Activated naive CD4-positive, alpha-beta T cell treated with anti-CD3 and anti-CD28 coated beads for 36 hours (primary cell): ENCODE measurements at regions not wholly inside any gene's neighbourhood (a gene's known extent, or its start where the extent isn't known, plus 50 kb on each side); places are given as distances from the start of the nearest gene placed in this dataset.
"Not testable (repeated sequence)": the region's sequence is repeated elsewhere in the genome, so short reads cannot be mapped to it uniquely, and the experiment has no call there.

Experiments used
- CTCF ChIA-PET: fragments of 350-600 bp; sonication (Branson Sonifier 250); formaldehyde crosslinking; loops from one replicate; lab custom pipeline; 2021; ENCODE audit warnings: antibody characterized with exemption; lab: Charles Lee
- DNase-seq: peaks from one replicate; pipeline ENCODE4 v3.0.0-alpha.2; 2020
- H3K27ac Mint-ChIP-seq: one replicate; pipeline ENCODE4 v1.8.0; 2021; ENCODE audit warnings: mild to moderate bottlenecking, mixed read lengths
- H3K27me3 Mint-ChIP-seq: one replicate; pipeline ENCODE4 v1.8.0; 2021; ENCODE audit warnings: low read depth, mixed read lengths
- H3K36me3 Mint-ChIP-seq: one replicate; pipeline ENCODE4 v1.8.0; 2021; ENCODE audit warnings: low read depth, mixed read lengths
- H3K4me1 Mint-ChIP-seq: one replicate; pipeline ENCODE4 v1.8.0; 2021; ENCODE audit warnings: low read depth, mixed read lengths
- H3K4me3 Mint-ChIP-seq: one replicate; pipeline ENCODE4 v1.8.0; 2021; ENCODE audit warnings: mild to moderate bottlenecking, moderate library complexity, mixed read lengths
- H3K9me3 Mint-ChIP-seq: one replicate; pipeline ENCODE4 v1.8.0; 2021; ENCODE audit warnings: mixed read lengths
- intact Hi-C: fragments of 100-400 bp; cut with micrococcal nuclease; formaldehyde crosslinking; loops from one replicate; pipeline ENCODE4 v1.15.1; 2023

DNA sequence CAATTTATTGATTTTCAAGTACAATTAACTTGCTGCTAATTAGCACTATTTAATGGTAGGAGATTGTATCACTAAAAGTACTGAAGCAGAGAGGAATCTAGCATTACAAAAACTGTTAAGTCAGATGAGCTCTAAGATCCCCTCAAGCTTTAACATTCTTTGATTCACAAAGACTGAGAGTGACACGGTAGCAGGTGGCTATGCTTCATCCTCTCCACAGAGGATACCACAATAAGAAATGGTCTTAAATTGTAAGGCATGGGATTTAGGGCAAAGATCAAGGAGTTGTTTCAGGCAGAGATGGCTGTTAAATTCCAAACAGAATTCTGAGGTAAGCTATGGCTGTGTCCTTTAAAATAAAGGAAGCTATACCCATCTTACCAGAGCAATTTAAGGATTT, 67.8 kb upstream of the BEND6 start:
- Mint-ChIP-seq H3K9me3 (no peaks in the 10 kb centered on the region), H3K4me3 (no peak overlapping the region), H3K4me1 (peaks cover 29% of the 10 kb centered on the region), H3K36me3 (no peaks in the 10 kb centered on the region), H3K27me3 (no peaks in the 10 kb centered on the region), H3K27ac (no peak overlapping the region)
- no peak for DNase-seq
- intact Hi-C loops: loop anchor here (2.0 kb wide), 1 partner anchor 34 kb away; no protein-coding TSS in a partner anchor
- CTCF ChIA-PET: interaction anchor here (0.7 kb wide), 1 partner anchor 430 kb away, joined by 3 read pairs; the partner anchor contains the start of gene PRIM2

DNA sequence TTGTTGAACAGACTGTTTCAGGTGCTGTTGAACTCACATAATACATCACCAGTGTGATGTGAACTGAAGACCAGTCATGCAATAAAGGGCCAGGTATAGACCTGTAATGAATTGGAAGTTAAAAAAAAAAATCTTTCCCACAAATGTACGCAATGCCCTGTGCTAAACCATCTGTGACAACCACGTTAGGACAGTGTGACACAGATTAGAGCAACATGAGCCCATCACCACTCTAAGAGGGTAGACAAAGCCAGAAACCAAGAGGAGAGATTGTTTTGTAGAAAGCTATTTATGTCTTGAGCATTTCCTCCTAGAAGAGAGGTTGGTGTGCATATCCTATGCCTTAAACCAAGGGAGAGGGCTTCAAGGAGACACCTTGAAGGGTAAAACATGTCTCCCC, 77.0 kb upstream of the BEND6 start:
- intact Hi-C loops: no loop called here
- H3K27me3 Mint-ChIP-seq: peaks cover 7% of the 10 kb centered on the region
- DNase-seq: no peak
- CTCF ChIA-PET: no interaction called here
- no peak overlapping the region for H3K4me3 Mint-ChIP-seq
- no peaks in the 10 kb centered on the region for H3K36me3 Mint-ChIP-seq
- H3K9me3 Mint-ChIP-seq: no peaks in the 10 kb centered on the region
- H3K4me1 Mint-ChIP-seq: no peaks in the 10 kb centered on the region
- no peak overlapping the region for H3K27ac Mint-ChIP-seq

DNA sequence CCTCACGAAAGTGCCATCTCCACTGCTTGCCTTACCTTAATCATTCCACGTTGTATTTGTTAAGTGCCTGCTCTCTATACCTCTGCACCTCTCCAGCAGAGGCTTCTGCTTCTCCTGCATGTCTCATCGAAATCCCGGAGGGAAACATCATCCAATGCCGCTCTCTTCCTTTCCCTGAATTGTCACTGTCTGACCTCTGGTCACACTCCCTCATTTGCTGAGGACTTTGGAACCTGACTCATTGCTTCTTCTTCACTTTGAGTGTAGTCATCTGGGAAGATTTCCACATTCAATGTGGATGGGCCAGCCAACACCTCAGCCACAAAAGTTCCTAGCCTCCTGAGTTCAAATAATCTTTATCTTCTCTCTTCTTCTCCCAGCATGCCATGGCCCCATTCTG, 78.9 kb upstream of the BEND6 start:
- CTCF ChIA-PET: no interaction called here
- Mint-ChIP-seq H3K27me3 (peaks cover 7% of the 10 kb centered on the region), H3K4me3 (no peak overlapping the region), H3K27ac (no peak overlapping the region), H3K4me1 (no peaks in the 10 kb centered on the region), H3K36me3 (no peaks in the 10 kb centered on the region), H3K9me3 (no peaks in the 10 kb centered on the region)
- no peak for DNase-seq
- intact Hi-C loops: no loop called here

DNA sequence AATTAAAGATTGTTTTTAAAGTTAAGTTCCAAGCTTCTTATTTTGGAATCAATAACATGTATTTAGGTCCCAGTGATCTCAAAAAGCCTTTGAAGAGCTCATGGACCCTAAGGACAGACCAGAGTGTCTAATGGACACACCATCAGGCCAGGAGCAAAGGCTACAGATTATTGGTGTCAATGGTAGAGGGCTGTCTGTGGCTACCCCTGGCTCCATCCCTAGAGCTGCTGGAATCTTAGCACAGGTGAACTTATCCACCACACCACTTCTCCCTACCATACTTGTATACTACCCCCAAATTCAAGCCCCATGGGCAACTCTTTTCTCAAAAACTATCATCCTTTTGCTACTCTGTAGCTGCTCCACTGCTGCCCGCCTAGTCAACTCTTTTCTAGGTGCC, 79.4 kb upstream of the BEND6 start:
- no peaks in the 10 kb centered on the region for H3K9me3 Mint-ChIP-seq
- CTCF ChIA-PET: no interaction called here
- intact Hi-C loops: no loop called here
- no peaks in the 10 kb centered on the region for H3K4me1 Mint-ChIP-seq
- DNase-seq: no peak
- no peak overlapping the region for H3K27ac Mint-ChIP-seq
- H3K36me3 Mint-ChIP-seq: no peaks in the 10 kb centered on the region
- H3K27me3 Mint-ChIP-seq: peaks cover 7% of the 10 kb centered on the region
- H3K4me3 Mint-ChIP-seq: no peak overlapping the region

DNA sequence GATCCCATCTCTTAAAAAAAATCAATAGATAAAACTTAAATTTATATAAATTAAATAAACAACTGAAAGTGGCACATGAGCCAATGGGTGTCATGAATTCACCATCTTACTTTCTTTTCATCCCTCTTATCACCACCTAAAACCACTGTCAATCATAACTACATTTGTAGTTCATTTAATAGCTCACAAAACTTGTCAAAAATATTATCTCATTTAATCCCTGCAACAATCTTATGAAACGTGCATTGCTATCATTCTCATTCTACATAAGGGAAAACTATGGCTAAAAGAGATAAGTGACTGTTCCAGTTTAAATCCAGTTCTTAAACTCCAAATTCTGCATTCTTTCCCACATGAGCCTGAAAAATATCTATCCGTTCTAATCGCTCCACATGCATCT, 80.6 kb upstream of the BEND6 start:
- H3K9me3 Mint-ChIP-seq: no peaks in the 10 kb centered on the region
- no peak for DNase-seq
- H3K36me3 Mint-ChIP-seq: no peaks in the 10 kb centered on the region
- H3K4me3 Mint-ChIP-seq: no peak overlapping the region
- peaks cover 7% of the 10 kb centered on the region for H3K27me3 Mint-ChIP-seq
- no peak overlapping the region for H3K27ac Mint-ChIP-seq
- CTCF ChIA-PET: no interaction called here
- H3K4me1 Mint-ChIP-seq: no peaks in the 10 kb centered on the region
- intact Hi-C loops: no loop called here

DNA sequence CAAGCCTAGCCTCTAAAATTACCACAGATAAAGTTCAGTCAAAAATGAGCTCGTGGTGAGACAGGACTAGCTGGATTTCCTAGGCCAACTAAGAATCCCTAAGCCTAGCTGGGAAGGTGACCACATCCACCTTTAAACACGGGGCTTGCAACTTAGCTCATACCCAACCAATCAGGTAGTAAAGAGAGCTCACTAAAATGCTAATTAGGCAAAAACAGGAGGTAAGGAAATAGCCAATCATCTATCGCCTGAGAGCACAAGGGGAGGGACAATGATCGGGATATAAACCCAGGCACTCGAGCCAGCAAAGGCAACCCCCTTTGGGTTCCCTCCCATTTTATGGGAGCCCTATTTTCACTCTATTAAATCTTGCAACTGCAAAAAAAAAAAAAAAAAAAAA, 84.9 kb upstream of the BEND6 start:
- H3K4me1 Mint-ChIP-seq, H3K27me3 Mint-ChIP-seq, H3K9me3 Mint-ChIP-seq, H3K27ac Mint-ChIP-seq, intact Hi-C loops, H3K36me3 Mint-ChIP-seq, DNase-seq, H3K4me3 Mint-ChIP-seq: not testable (repeated sequence)
- CTCF ChIA-PET: interaction anchor here (1.2 kb wide), 1 partner anchor 35 kb away, joined by 3 read pairs; no protein-coding TSS in a partner anchor

DNA sequence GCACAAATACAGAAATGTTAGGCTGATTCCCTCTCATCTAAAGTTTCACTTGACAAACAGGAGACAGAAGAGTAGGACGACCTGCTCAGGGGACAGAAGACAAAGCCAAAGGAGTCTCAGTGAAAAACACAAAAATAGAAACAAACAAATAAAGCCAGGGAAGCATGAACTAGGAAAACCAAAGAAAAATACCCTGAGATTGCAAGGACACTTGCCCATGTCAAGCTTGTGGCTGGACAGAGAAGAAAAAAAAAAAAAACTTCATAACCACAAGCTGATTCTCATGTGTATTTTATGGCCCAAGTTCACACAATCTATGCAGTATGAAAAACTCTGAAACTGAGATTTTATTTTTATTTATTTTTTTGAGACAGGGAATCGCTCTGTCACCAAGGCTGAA, 85.6 kb upstream of the BEND6 start:
- H3K9me3 Mint-ChIP-seq: no peaks in the 10 kb centered on the region
- H3K4me1 Mint-ChIP-seq: no peaks in the 10 kb centered on the region
- DNase-seq: no peak
- no peaks in the 10 kb centered on the region for H3K27me3 Mint-ChIP-seq
- intact Hi-C loops: no loop called here
- H3K27ac Mint-ChIP-seq: no peak overlapping the region
- H3K36me3 Mint-ChIP-seq: no peaks in the 10 kb centered on the region
- no peak overlapping the region for H3K4me3 Mint-ChIP-seq
- CTCF ChIA-PET: no interaction called here

DNA sequence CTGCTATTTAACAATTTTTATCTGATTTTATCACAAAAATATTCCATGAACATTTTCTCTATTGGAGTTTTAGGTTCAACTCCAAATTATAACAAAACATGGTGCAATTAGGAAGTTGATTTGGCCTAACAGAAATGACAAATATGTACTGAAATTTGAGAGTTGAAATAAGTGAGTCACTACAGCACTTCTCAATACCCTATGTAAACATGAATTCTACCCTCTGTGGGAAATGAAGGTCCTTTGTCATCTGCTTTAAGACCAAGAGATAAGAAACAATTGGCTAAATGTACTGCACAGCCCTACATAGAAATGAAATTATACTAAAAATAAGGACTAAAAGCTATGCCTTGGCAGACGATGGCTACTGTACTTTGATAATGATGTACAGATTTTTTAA, 86.2 kb upstream of the BEND6 start:
- Mint-ChIP-seq H3K36me3 (no peaks in the 10 kb centered on the region), H3K4me3 (no peak overlapping the region), H3K4me1 (no peaks in the 10 kb centered on the region), H3K27me3 (no peaks in the 10 kb centered on the region), H3K27ac (no peak overlapping the region), H3K9me3 (no peaks in the 10 kb centered on the region)
- CTCF ChIA-PET: no interaction called here
- intact Hi-C loops: no loop called here
- no peak for DNase-seq

DNA sequence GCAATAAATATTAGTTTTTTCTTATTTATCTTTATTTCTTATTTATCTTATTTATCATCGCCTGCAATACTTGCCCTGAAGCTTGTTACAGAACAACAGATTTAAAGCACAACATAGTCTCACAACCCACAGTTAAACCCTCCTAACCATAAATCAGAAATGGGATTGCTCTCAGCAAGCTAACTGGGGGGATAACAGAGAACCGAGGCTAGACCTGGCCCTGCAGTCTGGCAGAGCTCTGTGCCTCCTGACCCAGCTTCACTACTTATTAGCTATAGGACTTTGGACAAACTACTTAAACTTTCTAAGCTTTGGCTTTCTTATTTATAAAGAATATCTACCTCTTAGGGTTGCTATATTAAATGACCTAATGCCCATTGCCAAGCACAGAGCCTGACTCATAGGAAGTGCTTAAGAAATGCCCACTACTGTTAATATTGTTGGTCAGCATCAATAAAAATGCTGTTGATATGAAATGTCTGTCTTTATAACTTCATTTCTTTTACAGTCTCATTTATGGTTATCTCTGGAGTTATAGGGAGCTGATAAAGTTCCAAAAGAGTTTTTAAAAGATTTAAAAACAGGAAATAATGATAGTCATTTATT, 87.9 kb upstream of the BEND6 start:
- H3K36me3 Mint-ChIP-seq: no peaks in the 10 kb centered on the region
- intact Hi-C loops: no loop called here
- CTCF ChIA-PET: interaction anchor here (0.6 kb wide), 2 partner anchors 29 to 68 kb away, joined by 3 read pairs; no protein-coding TSS in a partner anchor
- H3K9me3 Mint-ChIP-seq: no peaks in the 10 kb centered on the region
- no peaks in the 10 kb centered on the region for H3K4me1 Mint-ChIP-seq
- no peaks in the 10 kb centered on the region for H3K27me3 Mint-ChIP-seq
- no peak overlapping the region for H3K4me3 Mint-ChIP-seq
- no peak for DNase-seq
- no peak overlapping the region for H3K27ac Mint-ChIP-seq

DNA sequence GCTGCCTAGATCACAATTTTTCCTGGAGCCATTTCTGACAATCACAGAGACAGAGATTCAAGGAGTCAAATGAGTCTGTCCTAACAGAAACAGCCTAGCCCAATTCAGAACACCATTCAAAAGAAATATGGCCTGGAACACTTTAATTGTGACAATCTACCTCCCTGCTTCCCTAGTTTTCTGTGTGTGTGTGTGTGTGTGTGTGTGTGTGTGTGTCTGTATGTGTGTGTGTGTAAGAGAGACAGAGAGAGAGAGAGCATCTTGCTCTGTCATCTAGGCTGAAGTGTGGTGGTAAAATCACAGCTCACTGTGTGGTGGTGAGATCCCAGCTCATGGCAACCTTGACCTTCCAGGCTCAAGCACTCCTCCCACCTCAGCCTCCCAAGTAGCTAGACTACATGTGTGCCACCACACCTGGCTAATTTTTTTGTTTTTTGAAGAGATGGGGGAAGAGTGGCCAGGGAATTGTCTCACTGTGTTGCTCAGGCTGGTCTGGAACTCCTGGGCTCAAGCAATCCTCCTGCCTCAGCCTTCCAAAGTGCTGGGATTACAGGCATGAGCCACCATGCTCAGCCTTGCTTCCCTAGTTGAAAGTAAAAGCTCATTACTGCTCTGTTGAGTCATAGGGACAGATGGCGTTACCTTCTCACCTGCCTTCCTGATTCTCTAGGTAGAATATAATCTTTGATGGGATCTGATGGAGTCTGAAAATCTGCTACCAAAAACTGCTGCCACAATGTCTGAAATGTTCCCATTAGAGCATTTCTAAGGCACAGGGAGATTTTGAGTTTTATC, 89.6 kb upstream of the BEND6 start:
- no peaks in the 10 kb centered on the region for H3K36me3 Mint-ChIP-seq
- no peaks in the 10 kb centered on the region for H3K9me3 Mint-ChIP-seq
- H3K4me3 Mint-ChIP-seq: no peak overlapping the region
- no peaks in the 10 kb centered on the region for H3K4me1 Mint-ChIP-seq
- no peak for DNase-seq
- CTCF ChIA-PET: interaction anchor here (0.8 kb wide), 1 partner anchor 13 kb away, joined by 3 read pairs; no protein-coding TSS in a partner anchor
- H3K27ac Mint-ChIP-seq: no peak overlapping the region
- intact Hi-C loops: no loop called here
- no peaks in the 10 kb centered on the region for H3K27me3 Mint-ChIP-seq

DNA sequence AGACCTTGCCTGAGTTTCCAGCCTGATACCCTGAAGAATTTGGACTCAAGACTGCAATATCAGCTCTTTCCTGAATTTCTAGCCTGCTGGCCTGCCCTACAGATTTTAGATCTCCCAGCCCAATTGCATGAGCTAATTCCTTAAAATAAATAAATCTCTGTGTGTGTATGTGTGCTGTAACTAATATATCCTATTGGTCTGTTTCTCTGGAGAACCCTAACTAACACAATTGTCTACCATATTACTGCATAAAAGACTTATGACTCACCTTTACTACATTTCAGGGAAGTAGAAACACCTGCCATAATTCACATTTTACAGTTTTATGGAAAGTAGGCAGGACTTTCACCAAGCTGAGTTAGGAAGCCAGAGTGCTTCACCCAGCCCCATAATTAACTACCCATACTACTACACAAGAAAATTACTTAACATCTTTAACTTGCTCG, 90.7 kb upstream of the BEND6 start:
- intact Hi-C loops: no loop called here
- DNase-seq: no peak
- Mint-ChIP-seq H3K4me1 (no peaks in the 10 kb centered on the region), H3K36me3 (no peaks in the 10 kb centered on the region), H3K9me3 (no peaks in the 10 kb centered on the region), H3K27me3 (no peaks in the 10 kb centered on the region), H3K4me3 (no peak overlapping the region), H3K27ac (no peak overlapping the region)
- CTCF ChIA-PET: interaction anchor here (1.0 kb wide), 1 partner anchor 12 kb away, joined by 3 read pairs; no protein-coding TSS in a partner anchor

DNA sequence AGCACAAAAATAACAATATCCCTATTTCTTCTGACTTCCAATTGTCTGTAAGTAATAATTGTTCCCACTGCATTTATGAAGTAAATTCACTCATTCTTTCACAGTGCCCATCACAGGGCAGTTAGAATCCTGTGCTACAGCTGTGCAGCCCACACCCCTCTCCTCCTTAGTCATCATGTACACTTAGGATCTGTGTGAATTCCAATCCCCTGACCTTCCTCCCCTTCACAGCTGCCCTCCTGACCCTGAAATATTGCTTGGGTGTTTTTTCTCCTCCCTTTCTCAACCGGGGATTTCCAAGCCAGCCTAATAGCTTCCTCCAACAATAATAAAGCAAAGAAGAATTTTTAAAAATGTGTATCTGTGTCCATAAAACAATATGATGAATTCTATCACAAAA, 91.5 kb upstream of the BEND6 start:
- Mint-ChIP-seq H3K27ac (no peak overlapping the region), H3K4me3 (no peak overlapping the region), H3K36me3 (no peaks in the 10 kb centered on the region), H3K4me1 (no peaks in the 10 kb centered on the region), H3K9me3 (no peaks in the 10 kb centered on the region), H3K27me3 (no peaks in the 10 kb centered on the region)
- CTCF ChIA-PET: interaction anchor here (1.0 kb wide), 1 partner anchor 11 kb away, joined by 3 read pairs; no protein-coding TSS in a partner anchor
- DNase-seq: no peak
- intact Hi-C loops: no loop called here
